Colonic mucosa (tissue), 4 donors: ENCODE measurements at regions not wholly inside any gene's neighbourhood (a gene's known extent, or its start where the extent isn't known, plus 50 kb on each side); places are given as distances from the start of the nearest gene placed in this dataset.

Source experiments
- DNase-seq: peaks from one replicate; pipeline ENCODE4 v3.0.0-alpha.2; 2020
- H3K27ac ChIP-seq: fragments of 200-600 bp; one replicate; pipeline ENCODE4 v1.8.0; 2021
- H3K27me3 ChIP-seq: fragments of 200-600 bp; one replicate; pipeline ENCODE4 v1.8.0; 2021
- H3K36me3 ChIP-seq: fragments of 200-600 bp; one replicate; pipeline ENCODE4 v1.8.0; 2021
- H3K4me1 ChIP-seq: fragments of 200-600 bp; one replicate; pipeline ENCODE4 v1.8.0; 2021; ENCODE audit warnings: mild to moderate bottlenecking
- H3K4me3 ChIP-seq: fragments of 200-600 bp; one replicate; pipeline ENCODE4 v1.8.0; 2021
- H3K9ac ChIP-seq, 2 donors: one replicate each; pipeline ENCODE4 v1.7.0; 2013; ENCODE audit warnings: control low read depth in 2 of 2, low read depth in 2 of 2, low read length in 2 of 2
- H3K9me3 ChIP-seq: fragments of 200-600 bp; one replicate; pipeline ENCODE4 v1.8.0; 2021
- intact Hi-C: fragments of 100-400 bp; cut with DNase I; formaldehyde crosslinking; loops from one replicate; pipeline ENCODE4 v1.14.1; 2022
- TF ChIP-seq, protein P1 (sequence below): fragments of 200-600 bp; IDR thresholded peaks from one replicate; pipeline ENCODE4 v1.8.0; 2022; ENCODE audit warnings: antibody characterized with exemption, mild to moderate bottlenecking
- donor health status: healthy.
- donor health status: DM: no; HTN: no; CAD: no.
- donor health status: DM: no; HTN: no; CAD: no.

DNA sequence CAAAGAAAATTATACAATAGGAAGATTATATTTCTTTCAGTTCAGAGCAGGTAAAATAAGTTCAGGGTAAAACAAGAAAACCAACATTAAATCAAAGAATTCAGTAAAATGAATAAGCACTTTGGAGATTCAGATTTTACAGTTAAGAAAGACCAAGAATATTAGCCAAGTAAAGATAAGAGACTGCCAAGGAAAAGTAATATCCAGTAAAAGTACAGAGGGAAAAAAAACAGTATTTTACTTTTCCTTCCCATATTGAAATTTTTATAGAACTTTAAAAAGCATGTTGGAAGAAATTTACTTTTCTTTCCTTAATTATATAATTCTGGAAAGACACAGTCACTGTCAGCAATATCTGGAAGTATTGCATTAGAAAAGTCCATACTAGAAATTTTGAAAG lies 393.4 kb downstream of the NFIB start:
- Histone ChIP-seq H3K36me3 (no peaks in the 10 kb centered on the region), H3K4me3 (no peak overlapping the region), H3K9me3 (no peaks in the 10 kb centered on the region), H3K9ac (no peak overlapping the region), H3K27ac (no peak overlapping the region), H3K27me3 (no peaks in the 10 kb centered on the region), H3K4me1 (no peaks in the 10 kb centered on the region)
- no peak for DNase-seq
- TF ChIP-seq, protein P1, sequence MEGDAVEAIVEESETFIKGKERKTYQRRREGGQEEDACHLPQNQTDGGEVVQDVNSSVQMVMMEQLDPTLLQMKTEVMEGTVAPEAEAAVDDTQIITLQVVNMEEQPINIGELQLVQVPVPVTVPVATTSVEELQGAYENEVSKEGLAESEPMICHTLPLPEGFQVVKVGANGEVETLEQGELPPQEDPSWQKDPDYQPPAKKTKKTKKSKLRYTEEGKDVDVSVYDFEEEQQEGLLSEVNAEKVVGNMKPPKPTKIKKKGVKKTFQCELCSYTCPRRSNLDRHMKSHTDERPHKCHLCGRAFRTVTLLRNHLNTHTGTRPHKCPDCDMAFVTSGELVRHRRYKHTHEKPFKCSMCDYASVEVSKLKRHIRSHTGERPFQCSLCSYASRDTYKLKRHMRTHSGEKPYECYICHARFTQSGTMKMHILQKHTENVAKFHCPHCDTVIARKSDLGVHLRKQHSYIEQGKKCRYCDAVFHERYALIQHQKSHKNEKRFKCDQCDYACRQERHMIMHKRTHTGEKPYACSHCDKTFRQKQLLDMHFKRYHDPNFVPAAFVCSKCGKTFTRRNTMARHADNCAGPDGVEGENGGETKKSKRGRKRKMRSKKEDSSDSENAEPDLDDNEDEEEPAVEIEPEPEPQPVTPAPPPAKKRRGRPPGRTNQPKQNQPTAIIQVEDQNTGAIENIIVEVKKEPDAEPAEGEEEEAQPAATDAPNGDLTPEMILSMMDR = no peak
- intact Hi-C loops = no loop called here

DNA sequence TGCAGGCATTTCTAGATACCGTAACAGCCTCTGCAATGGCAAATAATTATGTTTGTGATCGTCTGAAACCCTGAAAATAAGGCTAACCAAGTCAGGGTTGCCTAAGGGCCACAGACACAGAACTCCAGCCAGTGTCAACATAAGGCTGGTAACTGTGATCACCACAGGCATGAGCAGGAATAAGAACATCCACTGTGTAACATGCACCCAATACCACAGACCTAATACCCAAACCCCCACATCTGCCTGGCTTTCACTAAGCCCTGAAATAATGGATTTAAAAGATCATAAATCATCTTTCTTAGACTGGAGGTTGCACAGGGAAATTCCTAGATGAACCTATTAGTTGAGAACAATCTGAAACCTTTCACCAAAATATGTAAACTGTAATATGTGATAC lies 394.5 kb downstream of the NFIB start:
- no peaks in the 10 kb centered on the region for H3K4me1 ChIP-seq
- intact Hi-C loops = no loop called here
- H3K9ac ChIP-seq = no peak overlapping the region
- no peak for DNase-seq
- TF ChIP-seq, protein P1 = no peak
- no peak overlapping the region for H3K27ac ChIP-seq
- H3K27me3 ChIP-seq = no peaks in the 10 kb centered on the region
- H3K36me3 ChIP-seq = no peaks in the 10 kb centered on the region
- H3K4me3 ChIP-seq = no peak overlapping the region
- no peaks in the 10 kb centered on the region for H3K9me3 ChIP-seq

DNA sequence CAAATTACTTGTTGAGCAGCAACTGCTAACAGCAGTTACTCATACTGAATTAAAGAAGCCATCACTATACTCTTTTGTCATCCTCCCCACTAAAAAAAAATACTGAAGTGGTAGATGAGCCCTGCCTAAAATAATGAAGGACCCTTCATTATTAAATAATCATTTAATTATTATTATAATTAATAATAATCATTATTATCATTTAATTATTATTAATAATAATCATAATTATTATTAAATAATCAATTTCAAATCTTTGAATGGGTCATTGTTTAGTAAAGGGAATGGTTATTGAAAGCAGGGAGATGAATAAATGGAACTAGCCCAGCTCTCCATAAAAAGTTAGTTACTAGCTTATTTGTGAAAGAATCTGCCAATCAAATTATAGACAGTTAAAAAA lies 396.4 kb downstream of the NFIB start:
- intact Hi-C loops = no loop called here
- Histone ChIP-seq H3K9me3 (no peaks in the 10 kb centered on the region), H3K4me1 (no peaks in the 10 kb centered on the region), H3K36me3 (no peaks in the 10 kb centered on the region), H3K4me3 (no peak overlapping the region), H3K27ac (no peak overlapping the region), H3K27me3 (no peaks in the 10 kb centered on the region), H3K9ac (no peak overlapping the region)
- TF ChIP-seq, protein P1 = no peak
- DNase-seq = no peak

DNA sequence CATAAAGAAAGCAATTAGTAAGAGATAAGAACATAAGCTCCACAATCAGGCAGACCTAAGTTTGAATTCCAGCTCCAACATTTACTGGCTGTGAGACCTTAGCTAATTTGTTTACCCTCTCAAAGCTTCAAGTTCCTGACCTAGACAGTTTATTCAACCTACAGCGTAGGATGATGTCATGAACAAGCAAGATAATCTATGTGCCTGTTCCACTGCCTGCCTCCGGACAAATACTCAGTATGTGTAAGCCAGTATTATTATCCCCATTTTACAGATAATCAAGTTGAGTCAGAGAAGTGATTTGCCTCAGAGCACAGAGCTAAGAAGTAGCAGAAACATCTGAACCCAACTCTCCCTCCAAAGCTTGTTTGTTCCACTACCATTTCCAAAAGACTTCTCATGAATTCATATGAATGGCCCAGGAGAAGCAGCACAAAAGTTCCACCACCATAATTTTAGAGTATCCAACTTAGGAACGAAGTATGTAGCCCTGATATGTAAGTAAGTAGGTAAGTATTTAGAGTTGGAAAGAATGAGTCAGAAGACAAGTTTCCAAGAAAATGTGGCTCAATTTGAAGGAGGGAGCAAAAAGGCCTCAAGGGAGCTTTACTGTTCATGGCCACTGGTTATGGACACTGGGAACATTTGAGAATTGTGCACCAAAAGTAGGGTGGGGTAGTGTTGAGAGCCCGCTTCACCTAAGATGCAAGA lies 398.2 kb downstream of the NFIB start:
- Histone ChIP-seq H3K27me3 (no peaks in the 10 kb centered on the region), H3K36me3 (no peaks in the 10 kb centered on the region), H3K4me1 (no peaks in the 10 kb centered on the region), H3K9ac (no peak overlapping the region), H3K4me3 (no peak overlapping the region), H3K9me3 (no peaks in the 10 kb centered on the region), H3K27ac (no peak overlapping the region)
- DNase-seq = no peak
- TF ChIP-seq, protein P1 = no peak
- intact Hi-C loops = no loop called here

DNA sequence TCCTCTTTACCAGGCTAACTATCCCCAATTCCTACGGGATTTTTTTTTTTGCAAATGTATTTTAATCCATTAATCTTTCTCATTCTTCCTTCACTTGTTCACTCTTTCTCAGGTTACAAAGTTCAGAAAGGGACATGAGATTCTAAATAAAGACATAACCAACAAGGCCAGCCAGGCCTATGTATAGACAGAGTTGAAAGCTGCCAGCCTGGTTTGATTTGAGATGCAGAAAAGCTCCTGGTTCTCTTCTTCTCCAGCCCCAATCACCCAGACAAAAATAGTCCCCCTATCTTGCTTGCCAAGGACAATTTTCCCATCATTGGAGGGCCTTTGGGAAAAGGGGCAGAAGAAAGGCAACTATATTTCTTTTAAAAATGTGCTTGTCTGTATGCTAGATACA lies 398.8 kb downstream of the NFIB start:
- intact Hi-C loops = no loop called here
- no peak overlapping the region for H3K4me3 ChIP-seq
- H3K36me3 ChIP-seq = no peaks in the 10 kb centered on the region
- TF ChIP-seq, protein P1 = no peak
- H3K27me3 ChIP-seq = no peaks in the 10 kb centered on the region
- no peaks in the 10 kb centered on the region for H3K9me3 ChIP-seq
- H3K27ac ChIP-seq = no peak overlapping the region
- H3K4me1 ChIP-seq = no peaks in the 10 kb centered on the region
- H3K9ac ChIP-seq = no peak overlapping the region
- DNase-seq = no peak
